ENCODE measurements at regions not wholly inside any gene's neighbourhood (a gene's known extent, or its start where the extent isn't known, plus 50 kb on each side); places are given as distances from the start of the nearest gene placed in this dataset.
"Not testable (repeated sequence)": the region's sequence is repeated elsewhere in the genome, so short reads cannot be mapped to it uniquely, and the experiment has no call there.

GRCh38 chr1:181947441-181947840, 114.1 kb downstream of the ZNF648 start:
- DNase-seq = peak; percentile 66

DNA sequence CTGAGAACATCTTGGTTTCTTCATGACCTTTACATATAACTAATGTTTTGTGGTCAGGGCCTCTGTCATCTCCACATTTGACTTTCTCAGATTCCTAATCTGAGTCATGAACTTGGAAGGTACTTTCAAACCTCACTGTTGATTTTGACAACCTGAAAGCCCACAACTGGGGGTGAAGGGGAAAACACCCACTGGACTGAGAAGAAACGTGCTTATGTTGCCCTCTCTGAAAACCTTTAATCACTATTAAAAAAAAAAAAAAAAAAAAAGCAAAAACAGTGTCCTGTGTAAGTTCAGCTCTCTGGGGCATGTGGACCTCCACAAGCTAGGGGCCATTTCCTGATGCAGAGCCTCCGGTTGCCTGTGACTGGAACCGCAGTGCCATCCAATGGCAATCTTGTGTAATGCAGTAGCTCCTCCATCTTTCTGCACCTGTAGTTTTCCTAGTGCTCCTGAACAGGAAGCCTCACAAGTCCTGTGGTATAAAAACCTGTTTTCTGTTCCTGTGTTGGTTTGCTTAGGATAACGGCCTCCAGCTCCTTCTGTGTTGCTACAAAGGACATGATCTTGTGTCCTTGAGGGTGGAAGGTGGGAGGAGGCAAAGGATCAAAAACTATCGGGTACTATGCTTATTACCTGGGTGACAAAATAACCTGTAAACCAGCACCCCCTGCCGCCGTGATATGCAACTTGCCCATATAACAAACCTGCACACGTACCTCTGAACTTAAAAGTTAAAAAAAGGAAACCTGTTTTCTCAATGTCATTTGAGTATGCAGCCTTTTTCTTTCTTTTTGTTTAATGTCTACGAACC, 124.5 kb downstream of the ZNF648 start:
- peak; percentile 41 for DNase-seq

DNA sequence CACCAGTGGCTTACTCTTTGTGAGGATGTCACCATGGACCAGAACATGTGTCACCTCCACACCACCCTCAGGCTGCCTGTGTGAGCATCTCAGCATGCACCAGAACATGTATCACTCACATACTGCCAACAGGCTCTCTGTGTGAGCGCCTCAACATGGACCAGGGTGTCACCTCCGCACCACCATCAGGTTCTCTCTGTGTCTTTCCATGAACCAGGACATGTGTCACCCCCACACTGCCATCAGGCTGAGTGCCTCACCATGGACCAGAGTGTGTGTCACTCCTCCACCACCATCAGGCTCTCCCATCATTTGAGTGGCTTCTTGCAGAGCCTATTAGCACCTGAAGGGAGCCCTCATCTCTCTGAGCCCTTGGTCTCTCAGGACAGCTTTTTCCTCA, 125.2 kb downstream of the ZNF648 start:
- DNase-seq = no peak

- no peak for DNase-seq
Observed at GRCh38 chr1:181931873-181932272, 129.6 kb downstream of the ZNF648 start.

- DNase-seq = no peak
Observed at GRCh38 chr1:181930187-181930586, 131.3 kb downstream of the ZNF648 start.

DNA sequence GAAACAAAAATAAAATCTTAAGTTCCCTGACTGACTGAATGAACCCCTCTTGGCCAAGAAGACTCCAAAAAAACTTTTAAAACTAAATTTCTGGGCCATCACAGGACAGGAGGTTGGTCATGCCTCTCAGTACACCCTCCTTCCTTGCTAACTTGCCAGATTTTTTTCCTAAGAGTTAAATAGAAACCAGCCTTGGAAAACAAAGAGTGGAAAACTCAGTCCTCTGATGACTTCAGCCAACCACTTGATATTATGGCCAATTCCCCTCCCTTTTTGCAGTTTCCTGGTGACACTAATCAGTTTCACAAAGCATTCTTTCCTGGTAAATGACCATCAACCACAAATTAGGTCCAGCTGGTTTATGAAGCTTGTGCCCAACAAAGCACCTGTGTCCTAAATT, 134.8 kb downstream of the ZNF648 start:
- DNase-seq = no peak

GRCh38 chr1:181924034-181924433, 137.5 kb downstream of the ZNF648 start:
- not testable (repeated sequence) for DNase-seq

- DNase-seq = no peak
Observed at GRCh38 chr1:181919542-181919941, 142.0 kb downstream of the ZNF648 start.

DNA sequence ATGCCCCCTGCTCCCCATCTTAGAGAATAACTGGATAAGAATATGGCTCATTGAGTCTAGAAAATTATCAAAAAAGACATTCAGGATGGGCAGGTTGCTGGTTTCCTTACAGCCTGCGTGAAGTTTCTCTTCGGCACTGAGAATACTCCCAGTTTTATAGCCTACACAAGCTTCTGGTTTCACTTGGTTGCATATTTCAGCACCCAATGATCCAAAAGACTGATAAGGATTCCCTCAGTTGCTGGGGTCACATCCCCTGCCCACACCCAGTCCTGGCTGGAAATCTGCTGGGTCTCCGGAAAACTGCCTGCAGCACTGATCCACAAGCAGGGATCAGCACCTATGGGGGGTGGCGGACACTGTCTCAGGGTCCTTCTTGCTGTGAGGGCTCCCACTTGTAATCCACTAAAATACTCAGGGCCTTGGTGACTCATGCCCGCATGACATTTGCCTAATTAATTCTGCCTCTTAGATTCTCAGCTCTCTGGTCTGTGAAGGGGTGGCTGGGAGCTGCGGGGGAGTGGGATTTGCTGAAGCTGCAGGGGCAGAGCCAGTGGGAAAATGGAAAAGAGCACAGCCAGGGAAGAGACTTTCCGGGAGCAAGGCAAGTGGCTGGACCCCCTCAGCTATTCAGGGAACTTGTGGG, 142.5 kb downstream of the ZNF648 start:
- DNase-seq = no peak

DNA sequence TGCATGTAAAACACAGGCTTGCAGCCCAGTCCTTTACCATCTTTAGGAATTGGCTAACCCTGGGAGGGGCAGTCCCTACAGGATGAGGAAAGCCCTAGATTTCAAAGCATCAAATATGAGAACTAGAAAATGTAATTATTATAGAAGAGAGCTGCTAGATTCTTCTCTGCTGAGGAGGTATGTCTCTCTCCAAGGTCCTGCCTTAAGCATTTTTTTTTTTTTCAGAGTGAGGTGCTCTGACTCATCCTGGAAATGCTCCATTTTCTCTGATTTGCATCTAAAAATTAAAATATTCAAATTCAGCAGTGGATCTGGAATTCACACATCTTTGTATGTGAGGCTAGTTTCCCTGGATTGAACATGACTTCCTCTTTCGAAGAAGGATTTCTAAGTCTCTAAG, 149.8 kb downstream of the ZNF648 start:
- no peak for DNase-seq

GRCh38 chr1:181910905-181911304, 150.6 kb downstream of the ZNF648 start:
- no peak for DNase-seq

DNA sequence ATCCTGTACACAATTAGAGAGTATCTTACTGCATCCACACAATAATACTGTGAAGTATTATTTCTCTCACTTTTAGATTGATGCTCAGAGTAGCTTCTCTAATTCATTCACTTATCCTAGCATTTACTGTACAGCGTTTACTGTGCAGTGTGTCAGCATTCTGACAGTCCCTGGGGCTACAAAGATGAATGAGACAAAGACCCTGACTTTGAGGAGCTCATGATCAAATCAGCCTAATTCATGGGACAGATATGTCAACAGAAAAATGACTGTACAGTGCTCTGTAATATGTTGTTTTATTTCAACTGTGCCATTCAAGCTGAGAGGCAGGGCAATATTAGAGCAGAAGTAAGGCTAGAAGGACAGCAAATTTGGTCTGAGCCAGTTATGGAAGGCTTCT, 152.5 kb downstream of the ZNF648 start:
- no peak for DNase-seq

DNA sequence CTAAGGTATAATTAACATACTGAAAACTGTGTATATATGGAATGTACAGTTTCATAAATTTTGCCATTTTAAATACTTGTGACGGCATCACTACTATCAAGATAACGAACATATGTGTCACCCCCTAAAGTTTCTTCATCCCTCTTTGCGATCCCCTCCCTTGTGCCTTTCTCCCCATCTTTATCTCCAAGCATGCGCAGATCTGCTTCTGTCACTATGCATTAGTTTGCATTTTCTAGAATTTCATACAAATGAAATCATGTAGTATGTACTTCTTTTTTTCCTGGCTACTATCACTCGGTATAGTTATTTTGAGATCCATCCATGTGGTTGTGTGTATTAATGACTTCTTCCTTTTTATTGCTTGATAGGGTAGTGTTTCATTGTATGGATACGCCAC, 154.9 kb downstream of the ZNF648 start:
- DNase-seq = no peak

- no peak for DNase-seq
Observed at GRCh38 chr1:181905944-181906597, 155.4 kb downstream of the ZNF648 start.

DNA sequence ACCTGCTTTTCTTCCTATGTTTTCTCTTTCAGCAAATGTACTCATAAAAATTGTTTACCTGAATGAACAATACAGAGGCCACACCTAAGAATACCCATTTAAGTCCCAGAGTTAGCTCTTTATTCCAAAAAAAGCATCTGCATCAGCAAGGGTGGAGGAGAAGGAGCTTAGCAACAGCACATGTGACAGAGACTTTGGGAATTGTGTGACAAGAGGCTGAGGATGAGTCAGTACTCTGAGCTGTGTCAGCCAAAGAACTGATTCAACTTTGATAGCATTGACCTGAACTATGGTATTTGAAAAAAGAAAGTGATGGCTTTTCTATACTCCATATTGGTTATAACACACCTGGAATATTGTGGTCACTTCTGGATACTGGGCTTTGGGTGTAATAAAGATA, 162.7 kb downstream of the ZNF648 start:
- no peak for DNase-seq

DNA sequence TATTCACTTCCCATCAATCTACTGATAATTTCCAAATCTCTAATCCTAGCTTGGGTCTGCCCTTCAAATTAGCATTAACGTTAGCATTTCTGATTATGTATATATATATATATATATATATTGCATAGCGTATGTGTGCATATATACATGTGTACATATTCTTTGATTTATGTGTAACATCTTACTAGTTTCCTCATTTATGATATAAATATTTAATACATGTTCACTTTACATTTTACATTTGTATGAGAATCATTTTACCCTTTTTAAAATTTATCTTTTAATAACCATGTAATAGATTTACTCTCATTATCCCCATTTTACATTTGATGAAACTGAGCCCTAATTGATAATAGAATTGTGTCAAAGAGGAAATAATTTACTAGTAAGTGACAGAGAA, 164.7 kb downstream of the ZNF648 start:
- no peak for DNase-seq

DNA sequence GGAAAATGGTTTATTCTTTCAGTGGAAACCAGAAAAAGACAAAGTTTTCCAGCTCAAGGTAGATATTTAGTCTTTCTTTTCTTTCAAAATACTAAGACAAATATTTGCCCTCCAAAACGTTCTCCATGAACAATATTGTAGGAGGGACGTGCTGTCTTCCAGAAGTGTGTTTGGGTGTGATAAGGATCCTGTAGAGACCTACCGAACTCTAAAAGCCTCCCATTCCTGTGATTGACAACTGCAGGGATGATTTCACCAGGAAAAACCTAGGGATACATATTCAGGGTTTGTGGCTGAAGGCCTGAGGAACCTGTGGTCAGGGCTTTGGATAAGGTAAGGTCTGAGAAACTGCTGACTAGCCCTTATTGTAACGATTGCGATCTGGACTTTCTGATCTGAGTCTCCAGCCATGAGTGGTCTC, 167.1 kb downstream of the ZNF648 start:
- no peak for DNase-seq

GRCh38 chr1:181893937-181894336, 167.6 kb downstream of the ZNF648 start:
- no peak for DNase-seq

DNA sequence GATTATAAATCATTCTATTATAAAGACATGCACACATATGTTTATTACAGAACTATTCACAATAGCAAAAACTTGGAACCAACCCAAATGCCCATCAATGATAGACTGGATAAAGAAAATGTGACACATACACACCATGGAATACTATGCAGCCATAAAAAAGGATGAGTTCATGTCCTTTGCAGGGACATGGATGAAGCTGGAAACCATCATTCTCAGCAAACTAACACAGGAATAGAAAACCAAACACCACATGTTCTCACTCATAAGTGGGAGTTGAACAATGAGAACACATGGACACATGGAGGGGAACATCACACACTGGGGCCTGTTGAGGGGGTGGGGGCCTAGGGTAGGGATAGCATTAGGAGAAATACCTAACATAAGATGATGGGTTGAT, 168.4 kb downstream of the ZNF648 start:
- not testable (repeated sequence) for DNase-seq

DNA sequence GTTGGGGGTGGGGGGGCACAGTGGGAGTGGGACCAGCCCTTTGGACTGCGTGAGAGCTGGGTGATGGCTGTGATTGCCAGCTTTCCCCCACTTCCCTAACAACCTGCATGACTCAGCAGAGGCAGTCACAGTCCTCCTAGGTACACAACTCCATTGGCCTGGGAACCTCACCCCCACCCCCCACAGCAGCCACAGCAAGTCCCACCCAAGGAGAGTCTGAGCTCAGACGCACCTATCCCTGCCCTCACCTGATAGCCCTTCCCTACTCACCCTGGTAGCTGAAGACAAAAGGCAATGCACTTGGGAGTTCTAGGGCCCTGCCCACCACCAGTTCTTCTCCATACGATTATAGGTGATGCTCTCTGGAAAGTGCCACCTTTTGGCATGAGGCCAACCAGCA, 188.9 kb downstream of the ZNF648 start:
- no peak for DNase-seq

- DNase-seq = no peak
Observed at GRCh38 chr1:181863736-181864135, 197.8 kb downstream of the ZNF648 start.

DNA sequence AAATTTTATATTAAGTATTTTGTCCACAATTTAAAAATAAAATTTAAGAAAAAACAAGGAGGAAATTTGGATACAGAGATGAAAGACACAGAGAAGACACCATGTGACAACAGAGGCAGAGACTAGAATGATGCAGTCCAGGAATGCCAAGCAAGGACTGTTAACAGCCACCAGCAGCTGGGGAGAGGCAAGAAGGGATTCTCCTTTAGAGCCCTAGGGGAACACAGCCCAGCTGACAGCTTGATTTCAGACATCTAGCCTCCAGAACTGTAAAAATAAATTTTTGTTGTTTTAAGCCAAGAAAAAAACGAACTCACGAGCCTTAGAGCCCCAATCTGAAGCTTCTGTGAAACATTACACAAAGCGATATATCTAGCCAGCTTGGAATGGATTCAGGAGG, 198.5 kb downstream of the ZNF648 start:
- no peak for DNase-seq

DNA sequence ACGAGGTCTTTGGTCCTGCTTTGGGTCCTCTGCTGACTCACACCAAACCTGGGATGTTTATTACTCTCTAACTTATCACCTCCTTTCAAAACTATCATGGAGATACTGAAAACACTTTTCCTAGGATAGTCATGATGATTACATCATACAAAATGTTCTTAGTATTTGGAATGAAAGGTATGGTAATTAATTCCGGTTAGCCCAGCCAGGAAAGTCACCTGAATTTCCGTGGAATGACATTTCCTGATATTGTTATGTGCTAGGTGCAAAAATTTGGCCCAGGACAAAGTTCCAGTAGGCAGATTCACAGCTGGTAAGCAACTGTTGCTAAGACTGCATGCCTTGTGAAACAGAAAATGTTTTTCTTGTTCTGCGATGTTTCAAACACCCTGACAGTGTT, 203.4 kb downstream of the ZNF648 start:
- DNase-seq = no peak
